Endodermal cell (in vitro differentiated cells): ENCODE measurements at regions not wholly inside any gene's neighbourhood (a gene's known extent, or its start where the extent isn't known, plus 50 kb on each side); places are given as distances from the start of the nearest gene placed in this dataset.

ENCODE experiments used
- DNase-seq: peaks from one replicate; pipeline ENCODE4 v3.0.0-alpha.2; 2017
- H3K27ac ChIP-seq: 2 replicates; pipeline ENCODE4 v1.5.1; 2013; ENCODE audit warnings: mild to moderate bottlenecking, low read depth, low read length, moderate library complexity
- H3K27me3 ChIP-seq: 2 replicates; pipeline ENCODE4 v1.6.1; 2013; ENCODE audit warnings: mild to moderate bottlenecking, low read length, moderate library complexity; ENCODE audit not compliant: insufficient read depth, control insufficient read depth, poor library complexity, severe bottlenecking
- H3K36me3 ChIP-seq: 2 replicates; pipeline ENCODE4 v1.7.0; 2013; ENCODE audit warnings: mild to moderate bottlenecking, low read length, moderate library complexity; ENCODE audit not compliant: control insufficient read depth, insufficient read depth
- H3K4me1 ChIP-seq: one replicate; pipeline ENCODE4 v1.7.0; 2013; ENCODE audit warnings: low read length; ENCODE audit not compliant: control insufficient read depth, insufficient read depth
- H3K4me3 ChIP-seq: 2 replicates; pipeline ENCODE4 v1.5.1; 2013; ENCODE audit warnings: mild to moderate bottlenecking, low read length, moderate library complexity
- H3K9ac ChIP-seq: 2 replicates; pipeline ENCODE4 v1.6.1; 2013; ENCODE audit warnings: mild to moderate bottlenecking, low read length, moderate library complexity; ENCODE audit not compliant: poor library complexity, severe bottlenecking; ENCODE audit errors: extremely low read depth
- H3K9me3 ChIP-seq: 2 replicates; pipeline ENCODE4 v1.6.1; 2013; ENCODE audit warnings: mild to moderate bottlenecking, low read length, moderate library complexity; ENCODE audit not compliant: control insufficient read depth
- H3K27ac Mint-ChIP-seq: 2 replicates; pipeline ENCODE4 v1.8.0; 2020; ENCODE audit warnings: mixed read lengths
- H3K27me3 Mint-ChIP-seq: 2 replicates; pipeline ENCODE4 v1.8.0; 2021; ENCODE audit warnings: mild to moderate bottlenecking, mixed read lengths; ENCODE audit not compliant: insufficient read depth
- H3K36me3 Mint-ChIP-seq: 2 replicates; pipeline ENCODE4 v1.8.0; 2020; ENCODE audit warnings: low read depth, mixed read lengths
- H3K4me1 Mint-ChIP-seq: 2 replicates; pipeline ENCODE4 v1.8.0; 2020; ENCODE audit warnings: mixed read lengths
- H3K4me3 Mint-ChIP-seq: 2 replicates; pipeline ENCODE4 v1.8.0; 2020; ENCODE audit warnings: mild to moderate bottlenecking, moderate library complexity, mixed read lengths
- H3K9me3 Mint-ChIP-seq: 2 replicates; pipeline ENCODE4 v1.8.0; 2020; ENCODE audit warnings: mild to moderate bottlenecking, mixed read lengths
- WGBS, 2 experiments: methylation state at CpG; one replicate each; pipeline versions ENCODE4 v1.1.5 to v1.1.7; 2013; ENCODE audit warnings: missing lambda C conversion rate in 2 of 2, mixed read lengths in 1 of 2; ENCODE audit not compliant: insufficient coverage in 1 of 2, insufficient read length in 1 of 2; 5-methylcytosine and 5-hydroxymethylcytosine counted together
- TF ChIP-seq, protein P1 (sequence below): fragments of 200-600 bp; sonication (generic); conservative IDR thresholded peaks from 2 replicates; pipeline ENCODE4 v1.5.0; 2021; ENCODE audit warnings: antibody characterized with exemption, mild to moderate bottlenecking

DNA sequence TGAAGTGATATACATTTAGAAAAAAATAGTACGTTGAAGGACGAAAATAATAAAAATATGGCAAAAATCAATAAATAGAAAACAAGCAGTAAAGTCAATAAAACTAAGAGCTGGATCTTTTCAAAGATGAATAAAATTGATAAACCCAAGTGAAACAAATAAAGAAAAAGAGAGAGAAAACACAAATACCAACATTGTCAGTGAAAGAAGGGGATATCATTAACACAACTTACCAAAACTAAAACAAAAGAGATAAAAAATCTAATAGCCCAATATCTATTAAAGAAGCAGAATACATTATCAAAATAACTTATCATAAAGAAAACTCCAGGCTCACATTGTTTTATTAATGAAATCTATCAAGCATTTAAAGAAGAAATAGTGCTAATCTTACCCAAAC is 675.1 kb downstream of the UQCRFS1 start:
- H3K4me3 ChIP-seq = no peak overlapping the region
- Mint-ChIP-seq H3K4me1 (no peaks in the 10 kb centered on the region), H3K27me3 (no peaks in the 10 kb centered on the region), H3K9me3 (peaks cover 15% of the 10 kb centered on the region), H3K27ac (no peak overlapping the region), H3K36me3 (no peaks in the 10 kb centered on the region), H3K4me3 (no peak overlapping the region)
- no CpG with 5 or more reads among the region's 2 CpGs for WGBS, 2 experiments
- no peaks in the 10 kb centered on the region for H3K36me3 ChIP-seq
- DNase-seq = no peak
- peaks cover 14% of the 10 kb centered on the region for H3K9me3 ChIP-seq
- no peak overlapping the region for H3K27ac ChIP-seq
- H3K9ac ChIP-seq = no peak overlapping the region
- H3K27me3 ChIP-seq = no peaks in the 10 kb centered on the region
- H3K4me1 ChIP-seq = no peaks in the 10 kb centered on the region
- TF ChIP-seq, protein P1, sequence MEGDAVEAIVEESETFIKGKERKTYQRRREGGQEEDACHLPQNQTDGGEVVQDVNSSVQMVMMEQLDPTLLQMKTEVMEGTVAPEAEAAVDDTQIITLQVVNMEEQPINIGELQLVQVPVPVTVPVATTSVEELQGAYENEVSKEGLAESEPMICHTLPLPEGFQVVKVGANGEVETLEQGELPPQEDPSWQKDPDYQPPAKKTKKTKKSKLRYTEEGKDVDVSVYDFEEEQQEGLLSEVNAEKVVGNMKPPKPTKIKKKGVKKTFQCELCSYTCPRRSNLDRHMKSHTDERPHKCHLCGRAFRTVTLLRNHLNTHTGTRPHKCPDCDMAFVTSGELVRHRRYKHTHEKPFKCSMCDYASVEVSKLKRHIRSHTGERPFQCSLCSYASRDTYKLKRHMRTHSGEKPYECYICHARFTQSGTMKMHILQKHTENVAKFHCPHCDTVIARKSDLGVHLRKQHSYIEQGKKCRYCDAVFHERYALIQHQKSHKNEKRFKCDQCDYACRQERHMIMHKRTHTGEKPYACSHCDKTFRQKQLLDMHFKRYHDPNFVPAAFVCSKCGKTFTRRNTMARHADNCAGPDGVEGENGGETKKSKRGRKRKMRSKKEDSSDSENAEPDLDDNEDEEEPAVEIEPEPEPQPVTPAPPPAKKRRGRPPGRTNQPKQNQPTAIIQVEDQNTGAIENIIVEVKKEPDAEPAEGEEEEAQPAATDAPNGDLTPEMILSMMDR = no peak

DNA sequence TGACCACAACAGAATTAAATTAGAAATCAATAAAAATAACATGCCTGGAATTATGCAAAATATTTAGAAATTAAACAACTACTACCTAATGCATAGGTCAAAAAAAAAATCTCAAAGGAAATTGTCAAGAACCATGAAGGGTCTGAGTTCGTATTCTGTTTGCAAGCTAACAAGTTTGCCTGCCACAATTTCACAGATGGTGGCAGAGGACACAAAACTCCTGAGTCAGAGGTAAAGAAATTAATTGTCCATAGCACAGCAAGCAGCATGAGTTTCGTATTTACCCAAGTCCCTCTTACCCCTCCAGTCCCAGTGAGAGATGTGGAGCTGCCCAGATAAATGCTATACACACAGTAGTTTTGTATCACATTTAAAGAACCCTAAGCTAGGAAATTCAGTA is 675.9 kb downstream of the UQCRFS1 start:
- WGBS, 2 experiments = 99 to 100% methylated on average over 1 to 2 of the region's 2 CpGs
- peaks cover 14% of the 10 kb centered on the region for H3K9me3 ChIP-seq
- H3K4me1 ChIP-seq = no peaks in the 10 kb centered on the region
- Mint-ChIP-seq H3K36me3 (no peaks in the 10 kb centered on the region), H3K27me3 (no peaks in the 10 kb centered on the region), H3K27ac (no peak overlapping the region), H3K4me3 (no peak overlapping the region), H3K9me3 (peaks cover 15% of the 10 kb centered on the region), H3K4me1 (no peaks in the 10 kb centered on the region)
- H3K27me3 ChIP-seq = no peaks in the 10 kb centered on the region
- no peak overlapping the region for H3K4me3 ChIP-seq
- TF ChIP-seq, protein P1 = no peak
- H3K36me3 ChIP-seq = no peaks in the 10 kb centered on the region
- no peak overlapping the region for H3K27ac ChIP-seq
- no peak overlapping the region for H3K9ac ChIP-seq
- DNase-seq = no peak

DNA sequence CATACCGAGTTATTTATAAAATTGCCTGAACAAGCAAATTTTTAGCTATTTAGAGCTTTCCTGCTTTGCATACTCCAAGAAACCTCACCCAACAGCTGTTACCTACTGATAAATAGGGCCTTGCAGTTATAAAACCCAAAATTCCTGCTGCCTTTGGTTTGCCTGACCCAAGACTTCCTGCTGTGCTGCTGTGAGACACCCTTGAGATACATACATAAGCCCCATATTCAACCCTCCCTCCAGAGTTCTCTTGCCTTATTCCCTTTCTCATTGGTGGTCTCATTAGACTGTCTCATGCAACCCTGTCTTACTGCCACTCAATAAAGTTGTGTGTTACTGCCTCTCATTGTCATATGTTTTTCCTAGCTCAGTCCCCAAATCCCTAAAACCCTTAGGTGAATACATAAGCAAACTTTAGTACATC is 677.6 kb downstream of the UQCRFS1 start:
- Mint-ChIP-seq H3K4me3 (no peak overlapping the region), H3K36me3 (no peaks in the 10 kb centered on the region), H3K9me3 (peaks cover 15% of the 10 kb centered on the region), H3K27me3 (no peaks in the 10 kb centered on the region), H3K4me1 (no peaks in the 10 kb centered on the region), H3K27ac (no peak overlapping the region)
- H3K36me3 ChIP-seq = no peaks in the 10 kb centered on the region
- H3K4me3 ChIP-seq = no peak overlapping the region
- WGBS, 2 experiments = 80 to 100% methylated on average over 1 of the region's 1 CpG
- H3K27ac ChIP-seq = no peak overlapping the region
- peaks cover 14% of the 10 kb centered on the region for H3K9me3 ChIP-seq
- no peaks in the 10 kb centered on the region for H3K27me3 ChIP-seq
- no peak overlapping the region for H3K9ac ChIP-seq
- H3K4me1 ChIP-seq = no peaks in the 10 kb centered on the region
- TF ChIP-seq, protein P1 = no peak
- DNase-seq = no peak
